ENCODE measurements at regions not wholly inside any gene's neighbourhood (a gene's known extent, or its start where the extent isn't known, plus 50 kb on each side); places are given as distances from the start of the nearest gene placed in this dataset.

DNA sequence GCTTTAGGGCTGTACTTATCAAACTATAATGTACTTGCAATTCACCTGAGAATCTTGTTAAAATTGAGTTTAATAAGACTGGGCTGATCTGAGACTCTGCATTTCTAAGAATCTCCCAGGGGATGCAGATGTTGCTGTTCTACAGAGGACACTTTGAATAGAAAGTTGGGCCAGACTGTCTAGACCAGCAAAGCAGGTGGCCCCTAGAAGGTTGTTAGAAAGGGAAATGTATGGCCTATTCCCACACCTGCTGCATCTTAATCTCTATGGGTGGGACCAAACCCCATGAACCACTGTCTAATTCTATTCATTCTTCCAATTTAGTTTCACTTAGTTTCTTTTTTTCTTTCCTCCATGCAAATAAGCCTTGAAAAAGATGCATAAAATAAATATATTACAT lies 413.2 kb upstream of the TECRL start:
- Histone ChIP-seq H4K91ac (replicated peaks; ENCODE audit: insufficient read length, low read length) (no peak overlapping the region), H3K4me1 (replicated peaks in 1 of 4; ENCODE audit: control insufficient read depth in 3 of 4, insufficient read depth in 4 of 4, low read length in 3 of 4) (no peaks in the 10 kb centered on the region), H3K23me2 (ENCODE audit: low read depth, low read length) (no peaks in the 10 kb centered on the region), H3K27ac (ENCODE audit: low read depth, low read length) (no peak overlapping the region), H3K9ac (replicated peaks in 1 of 4; ENCODE audit: extremely low read depth in 1 of 4, low read depth in 3 of 4, low read length in 3 of 4) (no peak overlapping the region), H3K4me2 (ENCODE audit: insufficient read depth in 1 of 2, low read depth in 2 of 2, low read length in 2 of 2) (no peak overlapping the region), H3K9me3 (ENCODE audit: insufficient read depth in 2 of 2, low read depth in 1 of 2, low read length in 1 of 2) (no peaks in the 10 kb centered on the region), H4K5ac (ENCODE audit: insufficient read length, low read depth, low read length) (no peak overlapping the region), H4K8ac (ENCODE audit: extremely low read depth, insufficient read depth, low read length) (no peak overlapping the region), H2AFZ (ENCODE audit: low read length) (no peak overlapping the region), H3K4me3 (ENCODE audit: extremely low read depth in 1 of 4, insufficient read depth in 2 of 4, low read depth in 3 of 4, low read length in 4 of 4) (no peak overlapping the region), H3K79me1 (ENCODE audit: low read depth, low read length) (no peaks in the 10 kb centered on the region), H2BK12ac (ENCODE audit: low read depth, low read length) (no peak overlapping the region), H3K79me2 (ENCODE audit: control insufficient read depth in 1 of 2, insufficient read depth in 2 of 2, low read length in 2 of 2) (no peaks in the 10 kb centered on the region), H3K27me3 (replicated peaks in 1 of 4; ENCODE audit: control insufficient read depth in 3 of 4, extremely low read depth in 1 of 4, insufficient read depth in 3 of 4, low read length in 3 of 4) (no peaks in the 10 kb centered on the region), H3K4ac (replicated peaks; ENCODE audit: insufficient read length, low read depth, low read length) (no peak overlapping the region), H3K36me3 (ENCODE audit: control insufficient read depth in 2 of 4, insufficient read depth in 4 of 4, low read length in 3 of 4) (no peaks in the 10 kb centered on the region), H3K14ac (ENCODE audit: insufficient read length) (no peak overlapping the region), H2BK20ac (ENCODE audit: low read length) (no peak overlapping the region), H2BK5ac (ENCODE audit: low read depth, low read length) (no peak overlapping the region), H3K56ac (replicated peaks; ENCODE audit: insufficient read length, low read depth, low read length) (no peak overlapping the region), H2BK120ac (replicated peaks; ENCODE audit: low read depth, low read length) (no peak overlapping the region), H3K23ac (ENCODE audit: insufficient read length) (no peak overlapping the region), H2AK5ac (ENCODE audit: low read depth, low read length) (no peak overlapping the region), H4K20me1 (replicated peaks in 1 of 2; ENCODE audit: control insufficient read depth in 1 of 2, insufficient read depth in 2 of 2, low read length in 2 of 2) (no peaks in the 10 kb centered on the region), H3K18ac (ENCODE audit: extremely low read depth, low read length) (no peak overlapping the region), H2BK15ac (ENCODE audit: low read length) (no peak overlapping the region)
- FAIRE-seq, result no peak
- no peak for TF ChIP-seq SIN3A (conservative IDR thresholded peaks at IDR 0.05 in 1 of 2, IDR thresholded peaks at IDR 0.05 in 1 of 2; ENCODE audit: low read depth in 1 of 2, low read length in 2 of 2)
- DNase-seq (ENCODE audit: low read depth in 1 of 2, low spot score in 2 of 2), result no peak
- ChIA-PET POLR2A (ENCODE audit: partially characterized antibody) (no interaction called here), CTCF (ENCODE audit: partially characterized antibody) (no interaction called here)
